NT2/D1 (cell line): ENCODE measurements at regions not wholly inside any gene's neighbourhood (a gene's known extent, or its start where the extent isn't known, plus 50 kb on each side); places are given as distances from the start of the nearest gene placed in this dataset.

ENCODE experiments used
- DNase-seq: peaks from one replicate; pipeline ENCODE4 v3.0.0-alpha.2; 2011; ENCODE audit warnings: low read depth, low spot score
- H3K27me3 ChIP-seq: 2 replicates; pipeline ENCODE4 v1.6.0; 2011; ENCODE audit warnings: mild to moderate bottlenecking; ENCODE audit not compliant: insufficient read length, insufficient read depth
- H3K36me3 ChIP-seq: 2 replicates; pipeline ENCODE4 v1.6.1; 2011; ENCODE audit warnings: mild to moderate bottlenecking, low read length, mixed read lengths; ENCODE audit not compliant: insufficient read depth, insufficient read length
- H3K4me1 ChIP-seq: 2 replicates; pipeline ENCODE4 v1.5.1; 2011; ENCODE audit not compliant: insufficient read depth, insufficient read length
- H3K4me3 ChIP-seq: 2 replicates; pipeline ENCODE4 v1.5.1; 2011; ENCODE audit warnings: low read depth; ENCODE audit not compliant: insufficient read length
- H3K9ac ChIP-seq: 2 replicates; pipeline ENCODE4 v1.6.0; 2011; ENCODE audit warnings: low read depth; ENCODE audit not compliant: insufficient read length
- H3K9me3 ChIP-seq: 2 replicates; pipeline ENCODE4 v1.5.1; 2011; ENCODE audit warnings: mild to moderate bottlenecking, low read length; ENCODE audit not compliant: insufficient read depth
- SUZ12 ChIP-seq: IDR thresholded peaks from 2 replicates; pipeline ENCODE4 v1.6.1; 2011; ENCODE audit not compliant: insufficient read length, insufficient read depth; ENCODE audit errors: extremely low read depth
- YY1 ChIP-seq: IDR thresholded peaks from 2 replicates; pipeline ENCODE4 v1.6.1; 2011; ENCODE audit not compliant: insufficient read length, insufficient read depth
- ZNF274 ChIP-seq: IDR thresholded peaks from 2 replicates; pipeline ENCODE4 v1.6.1; 2011; ENCODE audit warnings: mild to moderate bottlenecking, low read depth, low read length

DNA sequence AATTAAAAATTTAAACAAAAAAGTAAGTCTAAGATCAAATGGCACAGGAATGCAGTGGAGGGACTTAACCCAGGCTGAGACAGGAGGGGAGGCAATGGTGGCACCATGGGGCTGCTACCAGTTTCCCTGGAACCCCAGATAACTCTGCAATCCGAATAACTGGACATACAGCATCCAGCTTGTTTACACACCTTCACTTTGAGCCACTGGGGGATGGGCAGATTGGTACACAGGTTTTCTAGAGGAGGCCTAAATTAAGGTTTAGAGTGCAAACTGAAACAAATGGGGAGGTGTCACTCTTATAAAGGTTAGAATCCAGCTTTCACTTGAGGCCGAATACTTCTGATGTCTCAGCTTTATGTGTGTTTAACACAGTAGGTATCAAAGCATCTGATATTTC, 189.3 kb upstream of the FN1 start:
- Histone ChIP-seq H3K4me1 (no peaks in the 10 kb centered on the region), H3K9me3 (no peaks in the 10 kb centered on the region), H3K9ac (no peak overlapping the region), H3K27me3 (peaks cover 3% of the 10 kb centered on the region), H3K4me3 (no peak overlapping the region), H3K36me3 (no peaks in the 10 kb centered on the region)
- TF ChIP-seq SUZ12 = no peak
- no peak for TF ChIP-seq ZNF274
- TF ChIP-seq YY1 = no peak
- no peak for DNase-seq

DNA sequence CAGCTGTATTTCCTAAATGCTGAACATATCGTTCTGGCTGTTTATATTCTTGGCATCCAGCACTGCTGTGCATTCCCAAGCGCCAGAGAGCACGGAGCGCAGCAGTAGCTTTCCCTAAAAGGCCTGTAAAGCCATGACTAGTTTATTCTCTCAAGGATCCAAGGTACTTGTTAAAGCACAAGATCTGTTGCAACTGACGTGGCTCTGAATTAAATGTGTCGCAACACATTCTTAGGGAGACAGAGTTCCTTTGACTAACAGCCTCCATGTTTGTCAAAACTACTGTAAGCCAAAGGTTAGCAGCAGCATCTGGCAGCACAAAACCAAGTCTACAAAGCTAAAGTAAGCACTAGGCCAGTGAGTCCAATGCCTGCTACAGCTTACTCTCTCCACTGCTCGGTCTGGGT, 188.6 kb upstream of the FN1 start:
- Histone ChIP-seq H3K9ac (no peak overlapping the region), H3K27me3 (peaks cover 3% of the 10 kb centered on the region), H3K4me1 (no peaks in the 10 kb centered on the region), H3K4me3 (no peak overlapping the region), H3K9me3 (no peaks in the 10 kb centered on the region), H3K36me3 (no peaks in the 10 kb centered on the region)
- DNase-seq = no peak
- TF ChIP-seq SUZ12 (no peak), ZNF274 (no peak), YY1 (no peak)

DNA sequence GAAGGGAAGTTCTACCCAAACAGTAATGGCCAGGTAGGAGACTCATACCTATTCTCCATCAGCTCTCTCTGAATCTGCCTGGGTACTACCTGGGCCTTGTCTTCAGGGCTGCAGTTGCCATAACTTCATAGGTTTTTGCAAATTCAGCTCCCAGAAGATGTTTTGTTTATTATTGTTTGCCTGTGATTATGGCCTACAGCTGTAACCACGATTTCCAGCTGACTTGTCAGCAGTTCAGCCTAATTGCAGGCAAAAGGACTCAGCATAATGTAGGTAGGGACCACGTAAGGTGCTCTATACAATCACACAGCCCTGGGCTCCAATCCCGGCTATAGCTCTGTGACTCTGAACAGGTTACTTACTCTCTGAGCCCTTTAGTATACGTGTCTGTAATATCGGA, 187.0 kb upstream of the FN1 start:
- DNase-seq = no peak
- no peaks in the 10 kb centered on the region for H3K4me1 ChIP-seq
- H3K4me3 ChIP-seq = no peak overlapping the region
- TF ChIP-seq ZNF274 (no peak), YY1 (no peak), SUZ12 (no peak)
- peaks cover 5% of the 10 kb centered on the region; the same call in 1 of the 2 replicates for H3K9me3 ChIP-seq
- peaks cover 3% of the 10 kb centered on the region for H3K27me3 ChIP-seq
- H3K36me3 ChIP-seq = no peaks in the 10 kb centered on the region
- H3K9ac ChIP-seq = no peak overlapping the region

DNA sequence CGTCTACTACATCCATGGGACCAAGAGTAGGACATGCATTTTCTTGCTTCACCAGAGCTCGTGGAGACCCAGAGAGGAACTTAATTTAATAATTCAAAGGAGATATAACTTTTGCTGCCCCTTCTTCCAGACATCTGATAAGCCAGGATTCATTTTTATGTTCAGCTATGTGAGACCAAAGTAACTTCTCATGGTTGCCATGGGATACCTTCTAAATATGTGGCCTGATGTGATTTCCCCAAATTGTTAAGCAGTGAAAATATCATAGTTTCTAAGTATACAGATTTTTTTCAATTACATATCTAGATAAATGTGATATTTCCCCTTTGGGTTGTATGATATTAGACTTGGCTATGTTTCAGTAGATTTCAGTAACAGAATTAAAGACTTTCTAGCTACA, 185.5 kb upstream of the FN1 start:
- Histone ChIP-seq H3K4me3 (no peak overlapping the region), H3K9me3 (peaks cover 19% of the 10 kb centered on the region), H3K27me3 (peaks cover 3% of the 10 kb centered on the region), H3K9ac (no peak overlapping the region), H3K4me1 (no peaks in the 10 kb centered on the region), H3K36me3 (no peaks in the 10 kb centered on the region)
- TF ChIP-seq YY1 (no peak), ZNF274 (no peak), SUZ12 (no peak)
- DNase-seq = no peak

DNA sequence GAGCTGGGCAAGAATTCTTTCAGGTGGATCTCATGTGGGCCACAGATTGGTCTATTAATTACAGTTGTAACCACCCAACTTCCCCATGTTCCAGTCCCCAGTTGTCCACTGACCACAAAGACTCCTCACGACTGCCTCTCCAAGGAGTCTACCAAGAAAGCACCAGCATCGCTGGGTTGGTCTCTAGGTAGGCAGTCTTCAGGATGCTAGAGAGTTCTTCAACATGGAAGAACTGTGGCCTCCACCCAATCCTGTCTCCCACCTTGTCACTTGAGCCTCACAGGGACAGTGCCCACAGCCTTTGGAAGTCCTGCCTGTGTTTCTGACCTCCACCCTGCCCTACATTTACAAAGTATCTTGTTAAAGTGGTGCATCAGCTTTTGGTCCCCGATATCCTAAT, 184.7 kb upstream of the FN1 start:
- no peak for DNase-seq
- H3K4me1 ChIP-seq = no peaks in the 10 kb centered on the region
- H3K36me3 ChIP-seq = no peaks in the 10 kb centered on the region
- H3K27me3 ChIP-seq = peaks cover 3% of the 10 kb centered on the region
- TF ChIP-seq SUZ12 (no peak), YY1 (no peak), ZNF274 (no peak)
- H3K4me3 ChIP-seq = no peak overlapping the region
- no peak overlapping the region for H3K9ac ChIP-seq
- H3K9me3 ChIP-seq = peaks cover 27% of the 10 kb centered on the region

DNA sequence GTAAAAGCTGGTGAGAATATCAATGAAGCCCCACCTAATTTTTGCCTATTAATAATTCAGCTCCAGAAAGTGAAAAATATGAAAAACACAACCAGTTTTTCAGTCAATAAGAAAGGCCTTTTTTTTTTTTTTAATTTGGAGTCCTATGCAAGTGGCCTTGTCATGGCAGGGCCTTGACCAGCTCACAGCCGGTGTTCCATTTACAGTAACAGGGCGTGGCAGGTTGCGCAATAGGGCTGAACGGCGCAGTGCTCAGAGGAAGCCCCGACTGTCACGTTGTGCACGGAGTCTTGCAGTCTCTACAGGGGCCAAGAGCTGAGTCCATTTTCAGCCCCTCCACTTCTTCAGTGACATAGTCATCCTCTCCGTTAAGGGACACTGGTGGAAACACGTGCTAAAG, 184.1 kb upstream of the FN1 start:
- Histone ChIP-seq H3K4me3 (no peak overlapping the region), H3K27me3 (peaks cover 3% of the 10 kb centered on the region), H3K36me3 (no peaks in the 10 kb centered on the region), H3K4me1 (no peaks in the 10 kb centered on the region), H3K9me3 (peaks cover 33% of the 10 kb centered on the region), H3K9ac (no peak overlapping the region)
- no peak for DNase-seq
- no peak for TF ChIP-seq YY1
- no peak for TF ChIP-seq SUZ12
- TF ChIP-seq ZNF274 = no peak

DNA sequence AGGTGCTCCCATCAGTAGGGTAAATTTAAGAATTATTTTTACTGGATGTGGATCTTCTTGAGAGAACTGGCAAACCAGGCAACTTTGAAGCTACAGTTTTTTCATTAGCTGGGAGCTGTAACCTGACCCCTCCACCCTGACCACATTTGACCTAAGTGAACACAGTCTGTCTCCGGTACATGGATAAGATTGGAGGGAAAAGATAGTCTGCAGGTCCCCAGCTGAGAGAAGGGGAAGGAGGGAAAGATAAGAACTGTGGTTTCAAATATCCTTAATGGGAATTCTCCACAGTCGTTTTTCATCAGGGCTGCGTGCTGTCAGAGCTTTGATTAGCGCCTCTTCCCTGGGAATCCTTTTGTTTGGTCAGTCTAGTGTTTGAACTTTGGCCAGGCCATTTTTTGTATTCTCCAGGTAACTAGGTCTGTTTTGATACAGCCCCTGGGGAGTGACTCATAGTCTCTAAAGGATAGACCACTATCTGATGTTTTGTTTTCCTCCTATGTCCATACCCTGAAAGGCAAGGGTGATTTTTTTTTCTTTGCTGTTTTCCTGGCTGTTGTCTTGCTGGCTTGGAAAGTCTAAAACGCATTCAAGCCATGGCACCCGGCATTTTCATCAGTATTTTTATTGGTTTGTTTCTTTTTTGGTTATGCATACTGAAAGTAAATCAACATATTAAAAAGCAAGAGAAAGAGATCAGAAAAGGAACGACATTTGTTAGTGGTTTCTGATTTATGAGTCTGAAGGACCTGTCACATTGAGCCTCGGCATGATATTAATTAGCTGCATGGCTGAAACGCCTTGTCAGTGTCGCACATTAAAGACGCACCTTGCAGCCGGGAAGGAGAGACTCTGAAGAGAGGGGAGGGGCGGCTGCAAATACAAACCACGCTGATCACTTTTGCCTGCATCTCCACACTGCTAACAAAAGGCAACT, 183.4 kb upstream of the FN1 start:
- peak; percentile 20 for DNase-seq
- TF ChIP-seq ZNF274 = no peak
- no peak for TF ChIP-seq YY1
- no peak for TF ChIP-seq SUZ12
- peaks cover 40% of the 10 kb centered on the region for H3K9me3 ChIP-seq
- no peaks in the 10 kb centered on the region for H3K4me1 ChIP-seq
- peaks cover 3% of the 10 kb centered on the region for H3K27me3 ChIP-seq
- H3K9ac ChIP-seq = no peak overlapping the region
- no peak overlapping the region for H3K4me3 ChIP-seq
- no peaks in the 10 kb centered on the region for H3K36me3 ChIP-seq
